SK-N-SH (cell line): ENCODE measurements at regions not wholly inside any gene's neighbourhood (a gene's known extent, or its start where the extent isn't known, plus 50 kb on each side); places are given as distances from the start of the nearest gene placed in this dataset.

Source experiments
- CTCF ChIA-PET: fragments of 300-600, 350-600 bp; formaldehyde crosslinking; extraction: SDS; loops from one replicate; lab custom pipeline; 2021; lab: Yijun Ruan, JAX
- POLR2A ChIA-PET: fragments of 350-600 bp; sonication (Branson Sonifier 250); formaldehyde crosslinking; extraction: SDS; loops from one replicate; lab custom pipeline; 2020; ENCODE audit warnings: antibody characterized with exemption, inconsistent platforms; lab: Yijun Ruan, JAX
- DNase-seq: peaks from one replicate; pipeline ENCODE4 v3.0.0; 2012
- H2AFZ ChIP-seq: fragments of 200-600 bp; sonication (generic); 2 replicates; pipeline ENCODE4 v1.8.1; 2016; ENCODE audit warnings: antibody characterized with exemption, mild to moderate bottlenecking, low read depth
- H3F3A ChIP-seq: fragments of 200-600 bp; sonication (generic); replicated peaks from 2 replicates; pipeline ENCODE3; 2016; ENCODE audit warnings: antibody characterized with exemption, mild to moderate bottlenecking; ENCODE audit not compliant: insufficient read depth
- H3K27ac ChIP-seq, 2 experiments: fragments of 200-500 bp in 1 of 2; fragments of 200-600 bp in 1 of 2; sonication (Bioruptor generic) in 1 of 2; sonication (generic), shearing (Covaris generic) in 1 of 2; 2 replicates each; pipeline versions ENCODE4 v1.5.1 to v1.6.1; 2014 to 2016; ENCODE audit warnings: low read depth in 2 of 2, inconsistent platforms in 1 of 2, low read length in 1 of 2, mild to moderate bottlenecking in 1 of 2, mixed read lengths in 1 of 2
- H3K27me3 ChIP-seq: fragments of 200-600 bp; sonication (generic), shearing (Covaris generic); 2 replicates; pipeline ENCODE4 v1.6.1; 2016; ENCODE audit warnings: mixed run types; ENCODE audit not compliant: insufficient read depth
- H3K36me3 ChIP-seq, 2 experiments: fragments of 200-500 bp in 1 of 2; fragments of 200-600 bp in 1 of 2; sonication (Bioruptor generic) in 1 of 2; sonication (generic) in 1 of 2; replicated peaks in 1 of 2; 2 replicates each; pipeline versions ENCODE3 to v1.5.1; 2014 to 2016; ENCODE audit warnings: low read length in 1 of 2, mild to moderate bottlenecking in 1 of 2; ENCODE audit not compliant: insufficient read depth in 2 of 2, control insufficient read depth in 1 of 2
- H3K4me1 ChIP-seq, 2 experiments: fragments of 200-500 bp in 1 of 2; fragments of 200-600 bp in 1 of 2; sonication (Bioruptor generic) in 1 of 2; sonication (generic), shearing (Covaris generic) in 1 of 2; 2 replicates each; pipeline versions ENCODE4 v1.5.1 to v1.6.1; 2014 to 2016; ENCODE audit warnings: low read depth in 1 of 2, low read length in 1 of 2, mixed run types in 1 of 2; ENCODE audit not compliant: insufficient read depth in 2 of 2, control insufficient read depth in 1 of 2
- H3K4me2 ChIP-seq: fragments of 200-600 bp; sonication (generic), shearing (Covaris generic); 2 replicates; pipeline ENCODE4 v1.6.1; 2017; ENCODE audit warnings: mixed run types
- H3K4me3 ChIP-seq, 2 experiments: fragments of 200-500 bp in 1 of 2; fragments of 200-600 bp in 1 of 2; sonication (Bioruptor generic) in 1 of 2; sonication (generic), shearing (Covaris generic) in 1 of 2; 2 replicates each; pipeline versions ENCODE4 v1.5.1 to v1.8.1; 2014 to 2016; ENCODE audit warnings: low read depth in 2 of 2, inconsistent platforms in 1 of 2, low read length in 1 of 2, mild to moderate bottlenecking in 1 of 2, mixed read lengths in 1 of 2, moderate library complexity in 1 of 2
- H3K79me2 ChIP-seq: fragments of 200-600 bp; sonication (generic); 2 replicates; pipeline ENCODE4 v1.8.1; 2017; ENCODE audit warnings: mild to moderate bottlenecking; ENCODE audit not compliant: insufficient read depth
- H3K9ac ChIP-seq: fragments of 200-600 bp; sonication (generic); 2 replicates; pipeline ENCODE4 v1.6.1; 2017; ENCODE audit warnings: mixed run types
- H3K9me2 ChIP-seq: fragments of 200-600 bp; sonication (generic); 2 replicates; pipeline ENCODE4 v1.6.1; 2017; ENCODE audit warnings: mixed run types
- H3K9me3 ChIP-seq: fragments of 200-600 bp; sonication (generic); 2 replicates; pipeline ENCODE4 v1.6.1; 2017; ENCODE audit warnings: mixed run types, mild to moderate bottlenecking, moderate library complexity
- H4K20me1 ChIP-seq: fragments of 200-600 bp; sonication (generic); 2 replicates; pipeline ENCODE4 v1.6.1; 2017; ENCODE audit warnings: mild to moderate bottlenecking, mixed run types; ENCODE audit not compliant: insufficient read depth
- CHD2 ChIP-seq: fragments of 150-350 bp; IDR thresholded peaks from 2 replicates; pipeline ENCODE4 v1.6.1; 2018; ENCODE audit warnings: low read length; ENCODE audit not compliant: partially characterized antibody
- EP300 ChIP-seq, 2 experiments: IDR thresholded peaks; 2 replicates each; pipeline versions ENCODE4 v1.4.0 to v1.6.1; 2012; ENCODE audit warnings: borderline replicate concordance in 1 of 2, low read depth in 1 of 2, low read length in 1 of 2
- EZH2phosphoT487 ChIP-seq: fragments of 200-600 bp; sonication (generic); IDR thresholded peaks from 2 replicates; pipeline ENCODE4 v1.6.1; 2017; ENCODE audit warnings: low read depth, mixed run types, mild to moderate bottlenecking, antibody characterized with exemption, moderate library complexity, borderline replicate concordance
- GABPA ChIP-seq: IDR thresholded peaks from 2 replicates; pipeline ENCODE4 v1.4.0; 2012; ENCODE audit warnings: low read depth, mild to moderate bottlenecking
- GATA2 ChIP-seq: sonication (generic); formaldehyde crosslinking; IDR thresholded peaks from 2 replicates; pipeline ENCODE4 v1.5.0; 2020; ENCODE audit warnings: mild to moderate bottlenecking, missing genetic modification reagents
- JUND ChIP-seq: IDR thresholded peaks from 2 replicates; pipeline ENCODE4 v1.4.0; 2012
- MEF2A ChIP-seq: IDR thresholded peaks from 2 replicates; pipeline ENCODE4 v1.4.0; 2012; ENCODE audit warnings: low read depth, borderline replicate concordance
- MXI1 ChIP-seq: IDR thresholded peaks from 2 replicates; pipeline ENCODE4 v1.6.1; 2012; ENCODE audit warnings: mild to moderate bottlenecking, low read depth, low read length, improper control_type of control experiment
- NRF1 ChIP-seq: IDR thresholded peaks from 2 replicates; pipeline ENCODE4 v1.6.1; 2012; ENCODE audit warnings: low read depth, mild to moderate bottlenecking, low read length
- RCOR1 ChIP-seq: fragments of 150-350 bp; IDR thresholded peaks from 2 replicates; pipeline ENCODE4 v1.6.1; 2017; ENCODE audit warnings: antibody characterized with exemption, low read length
- REST ChIP-seq: IDR thresholded peaks from 2 replicates; pipeline ENCODE4 v1.6.1; 2012; ENCODE audit warnings: mild to moderate bottlenecking, low read depth, low read length, moderate library complexity
- RFX5 ChIP-seq: IDR thresholded peaks from 2 replicates; pipeline ENCODE4 v1.6.1; 2012; ENCODE audit warnings: mild to moderate bottlenecking, improper control_type of control experiment, low read length
- RXRA ChIP-seq: IDR thresholded peaks from 2 replicates; pipeline ENCODE4 v1.4.0; 2012; ENCODE audit warnings: low read depth, mild to moderate bottlenecking, borderline replicate concordance
- SIN3A ChIP-seq: IDR thresholded peaks from 2 replicates; pipeline ENCODE4 v1.6.1; 2012; ENCODE audit warnings: low read depth, mild to moderate bottlenecking, low read length, moderate library complexity, borderline replicate concordance
- SMC3 ChIP-seq: IDR thresholded peaks from 2 replicates; pipeline ENCODE4 v1.6.1; 2012; ENCODE audit warnings: low read depth, low read length, improper control_type of control experiment
- TAF1 ChIP-seq: IDR thresholded peaks from 2 replicates; pipeline ENCODE4 v1.6.1; 2012; ENCODE audit warnings: low read depth, mild to moderate bottlenecking, low read length, moderate library complexity, borderline replicate concordance
- TCF12 ChIP-seq: IDR thresholded peaks from 2 replicates; pipeline ENCODE4 v1.4.0; 2012
- USF2 ChIP-seq: fragments of 150-350 bp; IDR thresholded peaks from 2 replicates; pipeline ENCODE4 v1.6.1; 2017; ENCODE audit warnings: antibody characterized with exemption, low read length, low read depth, borderline replicate concordance
- WGBS: methylation state at CpG from one replicate; pipeline ENCODE4 v1.1.6; 2017; ENCODE audit warnings: low lambda C conversion rate; 5-methylcytosine and 5-hydroxymethylcytosine counted together

- H4K20me1 ChIP-seq, result no peaks in the 10 kb centered on the region
- H3K79me2 ChIP-seq, result no peaks in the 10 kb centered on the region
- H3F3A ChIP-seq, result no peaks in the 10 kb centered on the region
- H3K9ac ChIP-seq, result no peak overlapping the region
- H2AFZ ChIP-seq, result no peak overlapping the region
- POLR2A ChIA-PET, result no interaction called here
- no peaks in the 10 kb centered on the region for H3K9me3 ChIP-seq
- no peak overlapping the region for H3K27ac ChIP-seq
- H3K4me2 ChIP-seq, result no peak overlapping the region
- H3K4me3 ChIP-seq, result no peak overlapping the region
- no peaks in the 10 kb centered on the region for H3K36me3 ChIP-seq
- H3K27me3 ChIP-seq, result no peaks in the 10 kb centered on the region
- CTCF ChIA-PET, result no interaction called here
- 59% methylated on average over 1 of the region's 1 CpG for WGBS
- no peaks in the 10 kb centered on the region for H3K4me1 ChIP-seq
- DNase-seq, result no peak
- TF ChIP-seq GABPA (no peak), RFX5 (no peak)
- no peaks in the 10 kb centered on the region for H3K9me2 ChIP-seq
Measured at GRCh38 chr4:142975618-142976017, 129.5 kb upstream of the INPP4B start.

- H3K36me3 ChIP-seq, result no peaks in the 10 kb centered on the region
- H3K9me2 ChIP-seq, result no peaks in the 10 kb centered on the region
- ChIA-PET CTCF (interaction anchor here (0.8 kb wide), 1 partner anchor 48 kb away, joined by 3 read pairs; no protein-coding TSS in a partner anchor), POLR2A (no interaction called here)
- no peaks in the 10 kb centered on the region for H4K20me1 ChIP-seq
- WGBS, result 52% methylated on average over 3 of the region's 3 CpGs
- TF ChIP-seq TAF1 (no peak), JUND (no peak), MXI1 (no peak), GABPA (no peak), TCF12 (no peak), SIN3A (no peak), MEF2A (no peak), REST (no peak), NRF1 (no peak), RFX5 (no peak), EZH2phosphoT487 (no peak), CHD2 (no peak), USF2 (no peak), EP300 (IDR thresholded peaks at IDR 0.05; ENCODE audit: borderline replicate concordance in 1 of 2, low read depth in 1 of 2, low read length in 1 of 2) (no peak), GATA2 (no peak), RXRA (no peak), SMC3 (no peak), RCOR1 (no peak)
- no peaks in the 10 kb centered on the region for H3K9me3 ChIP-seq
- no peak overlapping the region for H2AFZ ChIP-seq
- no peaks in the 10 kb centered on the region for H3K79me2 ChIP-seq
- H3K27ac ChIP-seq, result no peak overlapping the region
- no peak for DNase-seq
- H3K9ac ChIP-seq, result no peak overlapping the region
- H3K4me2 ChIP-seq, result no peak overlapping the region
- no peaks in the 10 kb centered on the region for H3F3A ChIP-seq
- no peaks in the 10 kb centered on the region; a peak in 1 of 4 replicates for H3K4me1 ChIP-seq
- no peak overlapping the region for H3K4me3 ChIP-seq
- no peaks in the 10 kb centered on the region for H3K27me3 ChIP-seq
Measured at GRCh38 chr4:142976482-142976881, 130.4 kb upstream of the INPP4B start.
